GM19463 (cell line): ENCODE measurements at regions not wholly inside any gene's neighbourhood (a gene's known extent, or its start where the extent isn't known, plus 50 kb on each side); places are given as distances from the start of the nearest gene placed in this dataset.
"Not testable (repeated sequence)": the region's sequence is repeated elsewhere in the genome, so short reads cannot be mapped to it uniquely, and the experiment has no call there.

Experiments
- ATAC-seq: cut with Tn5 transposase; IDR thresholded peaks from one replicate; pipeline ENCODE4 v1.9.1; 2021; ENCODE audit warnings: mild to moderate bottlenecking, moderate library complexity; ENCODE audit not compliant: unreplicated experiment

DNA sequence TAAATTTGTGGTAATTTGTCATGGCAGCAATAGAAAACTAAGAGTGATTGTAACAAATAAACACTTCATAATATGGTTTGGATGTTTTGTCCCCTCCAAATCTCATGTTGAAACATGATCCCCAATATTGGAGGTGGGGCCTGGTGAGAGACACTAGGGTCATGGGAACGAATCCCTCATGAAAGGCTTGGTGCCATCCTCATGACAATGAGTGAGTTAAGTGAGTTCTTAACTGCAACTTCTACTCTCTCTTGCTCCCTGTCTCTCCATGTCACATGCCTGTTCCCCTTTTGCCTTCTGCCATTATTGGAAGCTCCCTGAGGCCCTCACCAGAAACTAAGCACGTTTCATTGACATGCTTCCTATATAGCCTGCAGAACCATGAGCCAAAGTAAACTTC is 1233.2 kb downstream of the OLFM4 start:
- no peak for ATAC-seq

DNA sequence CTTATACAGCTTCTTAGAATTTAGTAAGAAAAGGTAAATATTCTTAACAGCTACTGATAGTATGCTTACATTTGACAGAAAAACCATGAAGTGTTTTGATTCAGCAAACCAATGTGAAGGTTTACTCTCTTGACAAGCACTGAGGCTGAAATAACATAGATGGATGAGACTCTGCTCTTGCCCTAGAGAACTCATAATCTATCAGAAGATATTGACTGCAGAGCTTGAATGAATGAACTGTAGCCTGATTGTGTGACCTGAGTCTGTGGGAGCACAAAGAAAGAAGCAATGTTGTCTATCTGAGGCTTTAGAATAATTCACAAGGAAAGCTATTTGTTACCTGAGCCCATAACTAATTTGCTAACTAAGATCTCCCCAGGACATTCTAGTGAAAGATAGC is 1235.3 kb downstream of the OLFM4 start:
- no peak for ATAC-seq

DNA sequence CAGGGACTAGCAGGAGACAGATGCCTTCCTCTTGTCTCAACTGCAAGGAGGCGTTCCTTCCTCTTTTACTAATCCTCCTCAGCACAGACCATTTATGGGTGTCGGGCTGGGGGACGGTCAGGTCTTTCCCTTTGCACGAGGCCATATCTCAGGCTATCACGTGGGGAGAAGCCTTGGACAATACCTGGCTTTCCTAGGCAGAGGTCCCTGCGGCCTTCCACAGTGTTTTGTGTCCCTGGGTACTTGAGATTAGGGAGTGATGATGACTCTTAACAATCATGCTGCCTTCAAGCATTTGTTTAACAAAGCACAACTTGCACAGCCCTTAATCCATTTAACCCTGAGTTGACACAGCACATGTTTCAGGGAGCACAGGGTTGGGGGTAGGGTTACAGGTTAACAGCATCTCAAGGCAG is 1238.6 kb downstream of the OLFM4 start:
- not testable (repeated sequence) for ATAC-seq

DNA sequence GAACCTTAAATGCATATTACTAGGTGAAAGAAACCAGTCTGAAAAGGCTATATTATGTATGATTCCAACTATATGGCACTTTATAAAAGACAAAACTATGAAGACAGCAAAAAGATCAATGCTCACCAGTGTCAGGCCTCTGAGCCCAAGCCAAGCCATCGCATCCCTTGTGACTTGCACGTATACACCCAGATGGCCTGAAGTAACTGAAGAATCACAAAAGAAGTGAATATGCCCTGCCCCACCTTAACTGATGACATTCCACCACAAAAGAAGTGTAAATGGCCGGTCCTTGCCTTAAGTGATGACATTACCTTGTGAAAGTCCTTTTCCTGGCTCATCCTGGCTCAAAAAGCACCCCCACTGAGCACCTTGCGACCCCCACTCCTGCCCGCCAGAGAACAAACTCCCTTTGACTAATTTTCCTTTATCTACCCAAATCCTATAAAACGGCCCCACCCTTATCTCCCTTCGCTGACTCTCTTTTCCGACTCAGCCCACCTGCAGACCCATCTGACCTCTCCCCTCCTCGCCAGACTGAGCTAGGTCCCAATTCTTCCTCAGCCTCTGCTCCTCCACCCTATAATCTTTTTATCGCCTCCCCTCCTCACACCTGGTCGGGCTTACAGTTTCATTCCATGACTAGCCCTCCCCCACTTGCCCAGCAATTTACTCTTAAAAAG is 1239.5 kb downstream of the OLFM4 start:
- not testable (repeated sequence) for ATAC-seq

DNA sequence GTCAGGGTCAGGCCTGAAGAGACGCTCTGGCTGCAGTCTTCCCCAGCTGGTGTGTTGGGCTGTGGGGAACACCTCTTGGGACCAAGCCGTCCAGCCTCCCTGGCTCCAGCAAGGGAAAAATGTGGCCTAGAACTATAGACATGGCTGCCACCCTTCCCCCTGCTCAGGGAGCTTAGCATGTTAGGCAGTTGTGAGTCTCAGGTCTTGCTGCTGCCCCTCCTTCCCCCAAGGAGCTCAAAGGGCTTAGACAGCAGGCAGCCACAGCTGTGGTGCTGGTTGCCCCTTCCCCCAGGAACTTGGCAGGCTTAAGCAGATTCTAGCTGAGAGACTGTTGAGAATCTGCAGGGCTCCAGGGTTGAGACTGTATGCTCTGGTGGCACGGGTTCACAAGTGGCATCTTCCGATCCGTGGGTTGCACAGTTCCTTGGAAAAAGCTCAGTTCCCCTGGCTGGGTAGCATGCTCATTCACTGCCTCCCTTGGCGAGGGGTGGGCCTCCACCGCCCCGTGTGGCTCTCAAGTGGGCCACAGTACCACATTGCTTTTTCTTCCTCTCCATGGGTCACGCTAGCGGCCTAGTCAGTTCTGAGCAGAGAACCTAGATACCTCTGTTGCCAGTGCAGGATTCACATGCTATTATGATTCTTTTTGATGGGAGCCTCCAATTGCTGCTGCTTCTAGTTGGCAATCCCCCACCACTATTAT is 1258.6 kb downstream of the OLFM4 start:
- ATAC-seq = no peak

DNA sequence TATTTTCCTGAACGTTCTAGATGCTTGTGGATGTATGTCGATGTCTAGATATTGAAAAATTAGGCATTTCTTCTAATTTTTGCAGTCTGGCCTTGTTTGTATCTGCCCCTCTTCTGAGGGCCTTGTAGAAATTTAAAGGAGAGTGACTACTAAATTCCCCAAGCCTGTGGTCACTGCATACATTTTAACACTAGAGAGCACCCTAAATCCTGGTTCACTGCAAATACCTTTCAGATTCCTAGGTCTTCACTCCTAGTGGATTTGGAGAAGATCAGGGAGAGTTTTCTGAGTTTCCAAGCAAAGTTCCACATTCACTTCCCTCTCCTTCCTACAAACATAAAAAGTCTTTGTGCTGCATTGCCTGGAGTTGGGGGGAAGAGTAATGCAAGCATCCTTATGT is 1272.5 kb downstream of the OLFM4 start:
- no peak for ATAC-seq

DNA sequence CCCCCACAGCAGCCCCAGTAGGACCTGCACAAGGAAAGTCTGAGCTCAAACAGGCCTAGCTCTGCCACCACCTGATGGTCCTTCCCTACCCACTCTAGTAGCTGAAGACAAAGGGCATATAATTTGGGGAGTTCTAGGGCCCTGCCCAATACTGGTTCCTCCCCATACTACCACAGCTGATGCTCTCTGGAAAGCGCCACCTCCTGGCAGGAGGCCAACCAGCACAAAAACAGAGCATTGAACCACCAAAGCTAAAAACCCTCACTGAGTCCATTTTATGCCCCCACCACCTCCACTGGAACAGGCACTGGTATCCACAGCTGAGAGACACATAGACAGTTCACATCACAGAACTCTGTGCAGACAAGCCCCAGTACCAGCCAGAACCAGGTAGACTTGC is 1276.8 kb downstream of the OLFM4 start:
- no peak for ATAC-seq

DNA sequence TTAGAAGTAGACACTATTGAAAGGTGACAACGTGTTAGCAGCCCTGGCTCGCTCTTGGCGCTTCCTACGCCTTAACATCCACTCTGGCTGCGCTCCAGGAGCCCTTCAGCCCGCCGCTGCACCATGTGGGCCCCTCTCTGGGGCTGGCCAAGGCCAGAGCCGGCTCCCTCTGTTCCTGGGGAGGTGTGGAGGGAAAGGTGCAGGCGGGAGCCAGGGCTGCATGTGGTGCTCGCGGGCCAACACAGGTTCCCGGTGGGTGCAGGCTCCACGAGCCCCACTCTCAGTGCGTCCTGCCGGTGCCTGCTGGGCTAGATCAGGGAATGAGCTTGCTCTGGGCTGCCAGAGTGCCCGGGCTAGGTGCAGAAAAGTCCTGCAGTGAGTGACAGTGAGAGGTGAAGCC is 1284.3 kb downstream of the OLFM4 start:
- no peak for ATAC-seq

DNA sequence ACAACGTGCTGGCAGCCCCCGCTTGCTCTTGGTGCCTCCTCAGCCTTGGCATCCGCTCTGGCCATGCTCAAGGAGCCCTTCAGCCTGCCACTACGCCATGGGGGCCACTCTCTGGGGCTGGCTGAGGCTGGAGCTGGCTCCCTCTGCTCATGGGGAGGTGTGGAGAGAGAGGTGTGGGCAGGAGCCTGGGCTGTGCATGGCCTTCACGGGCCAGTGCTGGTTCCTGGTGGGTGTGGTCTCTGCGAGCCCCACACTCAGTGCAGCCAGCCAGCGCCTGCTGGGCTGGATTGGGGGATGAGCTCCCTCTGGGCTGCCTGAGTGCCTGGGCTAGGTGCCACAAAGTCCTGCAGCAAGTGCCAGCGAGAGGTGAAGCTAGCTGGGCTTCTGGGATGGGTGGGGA is 1289.1 kb downstream of the OLFM4 start:
- no peak for ATAC-seq

DNA sequence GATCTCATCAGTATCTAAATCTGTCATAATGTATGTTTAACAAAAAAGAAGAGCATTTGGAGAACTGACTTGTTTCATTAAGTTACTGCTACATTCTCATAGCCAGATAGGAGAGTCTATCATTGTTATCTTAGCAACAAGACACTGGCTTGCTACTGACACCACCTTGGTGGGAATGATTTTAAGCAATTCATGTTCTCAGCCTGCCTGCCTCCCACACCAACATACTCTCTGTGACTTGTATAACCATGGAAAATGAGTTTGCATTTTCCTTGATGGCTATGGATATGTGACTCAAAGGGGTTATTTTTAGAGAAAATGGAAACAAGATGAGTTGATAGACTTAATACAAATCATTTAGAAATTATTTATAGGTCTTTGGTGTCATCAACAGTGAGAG is 1308.9 kb downstream of the OLFM4 start:
- ATAC-seq = no peak

DNA sequence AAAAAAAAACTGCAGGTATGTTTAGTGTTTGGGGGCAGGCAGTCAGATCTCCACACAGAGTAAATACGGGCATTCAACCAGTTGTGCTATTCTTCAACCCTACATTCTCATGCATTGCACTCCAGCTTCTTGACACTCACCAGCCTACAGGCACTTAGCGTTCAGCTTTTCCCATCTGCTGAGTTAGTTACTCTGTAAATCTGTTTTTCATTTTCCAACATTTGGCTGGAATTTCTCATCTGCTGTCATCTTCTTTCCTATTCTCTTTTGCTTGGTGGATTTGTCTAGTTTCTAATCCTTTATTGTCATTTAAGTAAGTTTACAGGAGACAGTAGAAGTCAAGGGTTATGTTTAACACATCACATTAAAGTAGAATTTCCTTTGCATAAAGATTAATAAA is 1318.9 kb downstream of the OLFM4 start:
- ATAC-seq = no peak

DNA sequence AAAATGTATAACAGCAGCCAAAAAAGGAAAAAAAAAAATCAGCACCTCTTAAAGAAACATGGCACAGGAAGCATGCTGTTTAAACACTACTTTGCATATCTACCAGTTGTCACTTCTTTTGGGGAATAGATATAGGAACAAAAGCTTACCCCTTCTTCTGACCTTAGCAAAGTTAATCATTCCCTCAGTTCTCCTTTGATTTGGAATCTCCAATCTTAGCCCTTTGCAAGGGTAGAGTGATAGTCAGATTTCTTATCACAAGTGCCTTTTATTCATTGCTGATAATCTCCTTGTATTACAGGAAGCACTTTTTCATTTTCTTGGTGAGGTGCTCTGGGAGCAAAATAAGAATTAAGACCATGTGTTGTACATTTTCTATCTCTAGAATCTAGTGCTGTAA is 1327.6 kb downstream of the OLFM4 start:
- no peak for ATAC-seq

DNA sequence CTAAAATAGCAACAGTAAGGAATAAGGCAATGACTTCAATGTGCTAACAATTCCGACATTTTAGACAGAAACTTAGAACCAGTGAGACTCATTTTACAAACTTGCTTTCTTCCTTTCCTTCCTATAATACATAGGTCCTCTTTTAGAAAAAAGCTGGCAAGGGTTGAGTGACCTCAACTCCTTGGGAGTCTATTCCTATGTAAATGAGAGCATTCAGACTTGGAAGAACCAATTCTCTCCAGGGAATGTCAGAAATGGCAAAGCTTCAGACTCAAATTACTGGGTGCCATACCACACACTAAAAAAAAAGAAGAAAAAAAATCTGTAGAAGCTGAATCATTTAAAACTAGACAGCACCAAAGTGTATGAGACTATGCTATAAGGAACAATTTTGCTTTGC is 1328.2 kb downstream of the OLFM4 start:
- no peak for ATAC-seq

DNA sequence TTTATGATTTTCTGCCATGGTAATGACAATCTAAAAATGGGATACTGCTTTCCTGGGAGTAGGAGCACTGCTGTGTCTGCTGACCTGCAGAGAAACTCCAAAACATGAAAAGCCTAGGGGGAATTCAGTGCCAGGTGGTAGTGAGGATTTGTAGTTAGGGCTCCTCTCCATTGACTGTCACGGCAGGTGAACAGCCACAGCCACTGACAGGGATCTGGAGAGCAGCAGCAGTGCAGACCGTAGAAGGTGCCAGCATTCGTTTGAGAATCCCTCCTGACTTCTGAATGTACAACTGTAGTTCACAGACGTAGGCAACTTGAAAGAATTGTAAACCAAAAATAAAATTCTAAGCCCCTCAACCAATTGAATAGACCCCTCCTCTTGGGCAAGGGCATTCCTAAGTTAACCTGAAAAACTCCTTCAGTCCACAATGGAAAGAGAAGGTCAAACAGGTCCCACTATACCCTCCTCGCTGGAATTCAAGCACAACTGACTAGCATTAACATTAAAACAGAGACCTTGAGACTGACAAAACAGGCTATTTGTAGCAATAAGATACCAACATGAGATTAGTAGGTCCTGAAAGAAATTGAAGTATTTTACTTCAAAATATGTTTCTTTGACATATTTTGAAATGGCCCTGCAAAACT is 1328.8 kb downstream of the OLFM4 start:
- ATAC-seq = no peak

DNA sequence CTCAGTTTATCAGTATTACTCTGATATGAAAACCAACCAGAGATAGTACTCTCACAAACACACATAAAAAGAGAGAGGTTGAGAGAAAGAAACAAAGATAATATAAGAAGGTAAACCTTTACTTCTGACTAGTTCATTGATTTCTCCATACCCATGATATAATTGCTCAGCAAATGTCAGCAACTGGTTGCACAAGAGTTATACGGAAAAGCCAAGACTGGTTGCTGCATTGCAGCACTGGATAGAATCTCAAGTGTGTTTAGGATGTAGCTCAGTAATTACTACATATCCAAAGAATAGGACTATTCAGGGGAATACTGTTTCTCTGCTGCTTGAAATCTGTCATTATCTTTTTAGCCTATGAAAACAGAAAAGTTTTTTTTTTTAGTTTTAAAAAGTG is 1332.8 kb downstream of the OLFM4 start:
- ATAC-seq = no peak

DNA sequence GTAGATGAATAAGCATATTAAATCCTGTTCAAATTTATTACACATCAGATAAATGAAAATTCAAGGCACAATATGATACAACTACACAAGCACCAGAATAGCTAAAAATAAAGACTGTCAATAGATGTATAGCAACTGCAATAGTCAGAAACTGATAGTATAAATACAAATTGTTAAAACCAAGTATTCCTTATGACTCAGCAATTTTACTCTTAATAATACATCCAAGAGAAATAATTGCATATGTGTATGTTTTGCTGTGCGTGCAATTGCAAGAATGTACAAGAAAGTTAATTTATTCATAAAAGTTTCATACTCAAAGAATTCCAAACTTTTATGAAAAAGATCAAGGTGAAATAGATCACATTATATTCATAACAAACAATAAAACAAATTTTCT is 1338.1 kb downstream of the OLFM4 start:
- no peak for ATAC-seq

DNA sequence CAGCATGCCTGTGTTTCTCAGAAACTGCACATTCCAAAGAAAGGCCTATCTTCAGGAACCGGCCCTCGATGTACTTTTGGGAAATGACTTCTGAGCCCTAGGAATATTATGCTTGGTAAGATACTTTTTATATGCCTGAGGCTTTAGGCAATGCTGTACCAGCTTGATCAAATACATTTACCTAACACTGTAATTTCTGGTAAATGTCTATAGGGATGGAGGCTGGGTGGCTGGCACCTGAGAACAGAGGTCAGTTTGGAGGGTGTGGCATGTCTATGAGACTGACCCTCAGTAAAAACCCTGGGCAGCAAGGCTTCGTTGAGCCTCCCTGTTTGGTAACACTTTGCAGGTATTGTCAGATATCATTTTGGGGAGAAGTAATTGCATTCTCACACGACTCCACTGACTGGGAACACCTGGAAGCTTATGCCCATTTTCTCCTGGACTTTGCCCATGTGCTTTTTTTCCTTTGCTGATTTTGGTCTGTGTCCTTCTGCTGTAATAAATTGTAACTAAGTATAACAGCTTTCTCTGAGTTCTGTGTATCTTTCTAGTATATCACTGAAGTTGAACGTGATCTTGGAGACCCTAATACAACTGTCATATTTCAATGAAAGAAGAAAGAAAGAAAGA is 1339.1 kb downstream of the OLFM4 start:
- ATAC-seq = no peak

DNA sequence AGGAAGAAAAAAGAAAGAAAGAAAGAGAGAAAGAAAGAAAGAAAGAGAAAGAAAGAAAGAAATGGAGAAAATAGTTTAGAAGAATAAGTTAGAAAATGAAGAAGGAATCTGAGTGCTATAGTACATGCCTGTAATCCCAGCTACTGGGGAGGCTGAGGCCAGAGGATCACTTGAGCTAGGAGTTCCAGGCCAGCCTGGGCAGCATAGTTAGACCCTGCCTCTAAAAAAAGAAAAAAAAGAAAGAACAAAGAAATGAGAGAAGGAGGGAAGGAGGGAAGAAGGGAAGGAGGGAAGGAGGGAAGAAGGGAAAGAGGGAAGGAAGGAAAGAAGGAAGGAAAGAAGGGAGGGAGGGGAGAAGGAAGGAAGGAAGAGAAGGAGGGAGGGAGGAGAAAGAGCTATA is 1339.8 kb downstream of the OLFM4 start:
- no peak for ATAC-seq

DNA sequence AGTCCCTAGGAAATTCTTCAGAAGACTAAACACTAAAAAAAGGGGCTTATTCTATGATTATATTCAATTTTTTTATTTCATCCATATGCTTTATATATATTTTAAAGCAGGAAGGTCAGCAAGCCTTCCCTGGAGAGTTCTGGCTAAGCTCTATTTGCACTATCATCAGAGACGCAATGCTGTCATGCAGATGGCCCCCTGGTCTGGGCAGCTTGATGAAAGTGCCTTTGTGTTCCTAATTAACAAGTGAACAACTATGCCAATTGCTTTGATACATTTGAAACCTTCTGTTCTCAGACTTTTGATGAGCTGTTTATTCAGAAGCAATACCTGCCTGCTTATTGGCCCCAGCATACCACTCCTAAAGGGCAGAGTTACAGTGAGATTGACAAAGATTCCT is 1344.6 kb downstream of the OLFM4 start:
- ATAC-seq = no peak

DNA sequence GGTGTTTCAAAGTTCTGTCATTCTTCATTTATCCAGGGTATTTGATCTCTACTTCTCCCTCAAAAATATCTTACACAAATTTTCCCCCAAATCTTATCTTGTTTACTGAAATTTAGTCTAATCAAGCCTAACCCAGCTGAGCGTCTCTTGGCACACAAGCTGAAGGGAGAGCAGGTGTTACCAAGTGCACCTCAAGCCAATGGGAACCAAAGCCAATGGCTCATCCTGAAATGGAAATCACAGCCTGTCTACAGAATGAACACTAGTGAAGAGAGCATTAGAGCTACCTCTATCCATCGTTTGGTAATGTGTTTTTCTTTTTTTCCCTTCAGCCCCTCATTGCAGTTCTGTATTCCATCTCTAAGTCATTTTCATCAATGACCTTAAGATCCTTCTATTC is 1350.8 kb downstream of the OLFM4 start:
- no peak for ATAC-seq

DNA sequence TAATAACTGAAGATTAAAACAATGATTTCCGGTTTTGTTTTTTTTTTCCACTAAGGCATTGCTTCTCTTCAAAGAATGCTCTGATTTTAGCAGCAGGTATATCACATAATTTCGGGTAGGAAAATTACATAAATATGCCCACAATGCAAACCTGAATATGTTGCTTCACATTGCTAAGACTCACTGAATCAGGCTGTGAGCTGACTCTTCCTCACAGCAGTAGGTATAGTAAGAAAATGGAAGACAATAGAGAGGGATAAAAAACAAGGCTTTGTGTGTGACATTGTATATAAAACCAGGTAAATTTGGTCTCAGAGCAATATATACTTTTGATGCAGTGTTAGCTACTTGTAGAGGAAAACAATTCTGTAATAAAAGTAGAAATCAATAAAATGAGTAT is 1355.0 kb downstream of the OLFM4 start:
- ATAC-seq = no peak

DNA sequence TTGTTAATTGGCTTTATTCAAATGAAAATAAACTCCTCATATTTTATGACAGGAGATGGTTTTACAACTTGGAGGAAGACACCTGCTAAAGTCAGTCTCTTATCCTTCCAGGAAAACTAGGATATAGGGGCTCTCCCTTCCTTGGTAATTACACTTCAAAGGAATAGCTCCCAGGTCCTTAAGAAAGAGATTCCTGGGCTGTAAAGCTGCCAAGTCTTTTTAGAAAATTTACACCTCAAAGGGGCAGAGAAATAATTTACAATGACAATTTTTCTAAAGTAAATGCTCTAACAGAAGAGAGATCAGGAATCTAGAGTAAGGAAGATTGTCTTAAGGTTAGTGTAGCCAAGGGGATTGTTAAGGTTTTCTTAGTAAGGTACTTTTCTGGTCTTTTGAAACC is 1359.0 kb downstream of the OLFM4 start:
- no peak for ATAC-seq
